ENCODE measurements at regions not wholly inside any gene's neighbourhood (a gene's known extent, or its start where the extent isn't known, plus 50 kb on each side); places are given as distances from the start of the nearest gene placed in this dataset.
"Not testable (repeated sequence)": the region's sequence is repeated elsewhere in the genome, so short reads cannot be mapped to it uniquely, and the experiment has no call there.

DNA sequence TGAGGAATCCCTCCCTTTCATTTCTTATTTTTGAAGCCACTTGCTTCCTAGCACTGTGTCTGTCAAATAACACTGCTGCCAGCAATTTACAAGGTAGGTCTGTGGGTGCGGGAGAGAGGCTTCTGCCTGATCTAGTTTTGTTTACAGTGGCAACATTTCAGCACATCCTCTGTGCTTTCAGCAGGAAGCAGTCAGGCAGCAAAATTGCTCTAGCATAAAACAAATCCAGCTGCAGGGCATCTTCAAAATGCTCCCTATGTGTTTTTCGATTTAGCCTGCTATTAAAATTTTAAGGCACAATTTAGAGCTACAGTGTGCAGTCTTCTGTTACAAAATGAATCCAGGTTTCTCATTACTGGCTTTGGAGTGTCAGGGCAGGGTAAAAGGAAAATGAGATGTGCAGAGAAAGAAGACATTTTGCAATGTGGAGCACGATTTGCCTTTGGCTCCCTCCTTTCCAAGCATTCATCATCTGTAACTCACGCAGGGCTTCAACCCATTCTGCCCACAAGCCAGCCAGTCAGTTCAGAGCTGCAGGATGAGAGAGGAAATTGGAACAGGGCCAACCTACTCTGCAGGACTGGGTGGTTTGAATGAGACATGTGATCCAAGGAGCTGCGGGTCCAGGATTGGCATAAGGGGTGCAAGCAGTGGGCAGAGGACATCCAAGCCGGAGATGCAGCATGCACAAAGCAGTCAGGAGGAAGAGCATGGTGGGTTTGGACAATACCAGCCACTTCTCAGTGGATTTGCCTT is 143.4 kb upstream of the APC start:
- TF ChIP-seq POLR2AphosphoS5 (IDR thresholded peaks at IDR 0.05) (no peak), POLR2A (IDR thresholded peaks at IDR 0.05; ENCODE audit: low read depth) (no peak), EP300 (IDR thresholded peaks at IDR 0.05) (no peak), CTCF (IDR thresholded peaks at IDR 0.05) (no peak)
- no peak overlapping the region for H3K27ac ChIP-seq (replicated peaks in 1 of 4)
- DNase-seq (ENCODE audit: extremely low spot score): peak; percentile 72
- H3K36me3 ChIP-seq: no peaks in the 10 kb centered on the region
- WGBS: 47% methylated on average over 6 of the region's 6 CpGs
- H3K4me1 ChIP-seq: peaks cover 0 to 12% (median 8%) of the 10 kb centered on the region in 4 donors
- intact Hi-C loops (cut with DNase I): no loop called here
- H3K4me3 ChIP-seq: no peak overlapping the region
- no peaks in the 10 kb centered on the region for H3K27me3 ChIP-seq
- no peaks in the 10 kb centered on the region for H3K9me3 ChIP-seq

GRCh38 chr5:112594941-112595340 is 142.7 kb upstream of the APC start:
- 94% methylated on average over 1 of the region's 1 CpG for WGBS
- H3K27ac ChIP-seq (replicated peaks in 1 of 4): no peak overlapping the region

DNA sequence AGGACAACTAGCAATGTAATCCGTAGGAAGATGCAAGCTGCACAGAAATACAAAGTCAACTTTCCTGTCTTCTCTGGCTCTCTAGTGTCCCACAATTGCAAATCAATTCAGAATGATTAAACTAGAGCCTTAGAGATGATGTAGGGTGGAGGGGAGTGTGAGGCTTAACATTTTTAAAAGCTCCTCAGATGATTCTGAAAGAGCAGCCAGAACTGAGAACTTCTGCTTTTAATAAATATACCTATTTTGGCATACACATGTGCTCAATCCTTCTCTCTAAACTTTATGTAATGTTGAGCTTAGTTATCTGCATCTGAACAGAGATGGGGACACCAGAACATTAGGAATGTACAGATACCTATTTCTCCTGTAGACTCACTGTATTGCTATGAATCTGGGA is 139.9 kb upstream of the APC start:
- no peak overlapping the region for H3K4me3 ChIP-seq
- DNase-seq (ENCODE audit: extremely low spot score): no peak
- H3K9me3 ChIP-seq: no peaks in the 10 kb centered on the region
- intact Hi-C loops (cut with DNase I): no loop called here
- H3K36me3 ChIP-seq: no peaks in the 10 kb centered on the region
- no peaks in the 10 kb centered on the region for H3K27me3 ChIP-seq
- peaks cover 0 to 12% (median 8%) of the 10 kb centered on the region in 4 donors for H3K4me1 ChIP-seq
- TF ChIP-seq CTCF (IDR thresholded peaks at IDR 0.05): no peak
- TF ChIP-seq EP300 (IDR thresholded peaks at IDR 0.05): no peak
- no peak for TF ChIP-seq POLR2AphosphoS5 (IDR thresholded peaks at IDR 0.05)
- no peak for TF ChIP-seq POLR2A (IDR thresholded peaks at IDR 0.05; ENCODE audit: low read depth)
- WGBS: 76% methylated on average over 1 of the region's 1 CpG
- no peak overlapping the region for H3K27ac ChIP-seq (replicated peaks in 1 of 4)

More at GRCh38 chr5:112594941-112595340, 142.7 kb upstream of the APC start:
- H3K36me3 ChIP-seq: no peaks in the 10 kb centered on the region
- TF ChIP-seq POLR2AphosphoS5 (IDR thresholded peaks at IDR 0.05): no peak
- TF ChIP-seq EP300 (IDR thresholded peaks at IDR 0.05): no peak
- no peak for TF ChIP-seq CTCF (IDR thresholded peaks at IDR 0.05)
- TF ChIP-seq POLR2A (IDR thresholded peaks at IDR 0.05; ENCODE audit: low read depth): no peak
- peaks cover 0 to 12% (median 8%) of the 10 kb centered on the region in 4 donors for H3K4me1 ChIP-seq
- peak; percentile 70 for DNase-seq (ENCODE audit: extremely low spot score)
- H3K9me3 ChIP-seq: no peaks in the 10 kb centered on the region
- no peak overlapping the region for H3K4me3 ChIP-seq
- H3K27me3 ChIP-seq: no peaks in the 10 kb centered on the region
- intact Hi-C loops (cut with DNase I): no loop called here

GRCh38 chr5:112600510-112600909 is 137.2 kb upstream of the APC start:
- H3K4me3 ChIP-seq; H3K27me3 ChIP-seq; intact Hi-C loops (cut with DNase I); H3K36me3 ChIP-seq; H3K27ac ChIP-seq (replicated peaks in 1 of 4); H3K9me3 ChIP-seq; H3K4me1 ChIP-seq; DNase-seq (ENCODE audit: extremely low spot score): not testable (repeated sequence)
- 33% methylated on average over 2 of the region's 2 CpGs for WGBS

GRCh38 chr5:112604732-112605630 is 132.7 kb upstream of the APC start:
- 55% methylated on average over 2 of the region's 2 CpGs for WGBS
- Histone ChIP-seq H3K4me1 (no peaks in the 10 kb centered on the region), H3K27me3 (no peaks in the 10 kb centered on the region), H3K36me3 (no peaks in the 10 kb centered on the region), H3K9me3 (no peaks in the 10 kb centered on the region), H3K27ac (replicated peaks in 1 of 4) (no peak overlapping the region), H3K4me3 (no peak overlapping the region)
- TF ChIP-seq POLR2A (IDR thresholded peaks at IDR 0.05; ENCODE audit: low read depth) (no peak), POLR2AphosphoS5 (IDR thresholded peaks at IDR 0.05) (no peak), CTCF (IDR thresholded peaks at IDR 0.05) (no peak), EP300 (IDR thresholded peaks at IDR 0.05) (no peak)
- intact Hi-C loops (cut with DNase I): no loop called here
- DNase-seq (ENCODE audit: extremely low spot score): no peak
